Subcutaneous abdominal adipose tissue (tissue), 5 donors: ENCODE measurements at regions not wholly inside any gene's neighbourhood (a gene's known extent, or its start where the extent isn't known, plus 50 kb on each side); places are given as distances from the start of the nearest gene placed in this dataset.

ENCODE experiments used
- H3K27ac ChIP-seq: one replicate; pipeline ENCODE4 v1.7.0; 2013; ENCODE audit warnings: low read depth, mild to moderate bottlenecking, inconsistent platforms, low read length, moderate library complexity
- H3K27me3 ChIP-seq, 5 donors: one replicate each; pipeline ENCODE4 v1.7.0; 2013; ENCODE audit warnings: low read length in 5 of 5, inconsistent platforms in 1 of 5; ENCODE audit not compliant: control insufficient read depth in 5 of 5, insufficient read depth in 4 of 5
- H3K36me3 ChIP-seq, 5 donors: one replicate each; pipeline ENCODE4 v1.7.0; 2013; ENCODE audit warnings: low read length in 5 of 5; ENCODE audit not compliant: control insufficient read depth in 5 of 5, insufficient read depth in 5 of 5
- H3K4me1 ChIP-seq, 5 donors: one replicate each; pipeline ENCODE4 v1.7.0; 2013; ENCODE audit warnings: low read length in 5 of 5, mild to moderate bottlenecking in 3 of 5, moderate library complexity in 1 of 5; ENCODE audit not compliant: control insufficient read depth in 5 of 5, insufficient read depth in 5 of 5
- H3K4me3 ChIP-seq, 5 donors: one replicate each; pipeline ENCODE4 v1.7.0; 2013; ENCODE audit warnings: low read length in 5 of 5, low read depth in 1 of 5
- H3K9ac ChIP-seq, 5 donors: one replicate each; pipeline ENCODE4 v1.7.0; 2013; ENCODE audit warnings: low read length in 5 of 5, mild to moderate bottlenecking in 4 of 5, moderate library complexity in 3 of 5
- H3K9me3 ChIP-seq, 5 donors: one replicate each; pipeline ENCODE4 v1.7.0; 2013; ENCODE audit warnings: low read length in 5 of 5; ENCODE audit not compliant: control insufficient read depth in 5 of 5
- donor health status: healthy.
- donor health status: healthy.
- donor health status: healthy.
- donor health status: healthy.
- donor health status: healthy.

GRCh38 chr3:102170545-102170944 lies 264.3 kb upstream of the ZPLD1 start:
- H3K9ac ChIP-seq: no peak overlapping the region
- no peaks in the 10 kb centered on the region for H3K9me3 ChIP-seq
- no peak overlapping the region for H3K27ac ChIP-seq
- no peak overlapping the region for H3K4me3 ChIP-seq
- H3K27me3 ChIP-seq: no peaks in the 10 kb centered on the region
- H3K36me3 ChIP-seq: no peaks in the 10 kb centered on the region
- peaks cover 0 to 2% (median 0%) of the 10 kb centered on the region in 5 donors for H3K4me1 ChIP-seq

- H3K4me1 ChIP-seq: peaks cover 0 to 7% (median 3%) of the 10 kb centered on the region in 5 donors
- H3K4me3 ChIP-seq: no peak overlapping the region
- H3K27me3 ChIP-seq: no peaks in the 10 kb centered on the region
- H3K9ac ChIP-seq: no peak overlapping the region
- no peaks in the 10 kb centered on the region for H3K36me3 ChIP-seq
- no peak overlapping the region for H3K27ac ChIP-seq
- no peaks in the 10 kb centered on the region for H3K9me3 ChIP-seq
These were observed 260.5 kb upstream of the ZPLD1 start for GRCh38 chr3:102174312-102174712.

- Histone ChIP-seq H3K9ac (no peak overlapping the region), H3K27ac (no peak overlapping the region), H3K9me3 (no peaks in the 10 kb centered on the region), H3K36me3 (no peaks in the 10 kb centered on the region), H3K4me1 (peaks cover 0 to 13% (median 8%) of the 10 kb centered on the region in 5 donors), H3K4me3 (no peak overlapping the region), H3K27me3 (no peaks in the 10 kb centered on the region)
These were observed 259.9 kb upstream of the ZPLD1 start for GRCh38 chr3:102174832-102175374.

GRCh38 chr3:102176333-102177050 lies 258.3 kb upstream of the ZPLD1 start:
- peaks cover 6 to 29% (median 19%) of the 10 kb centered on the region in 5 donors for H3K4me1 ChIP-seq
- H3K27ac ChIP-seq: no peak overlapping the region
- no peak overlapping the region for H3K9ac ChIP-seq
- no peaks in the 10 kb centered on the region for H3K27me3 ChIP-seq
- H3K9me3 ChIP-seq: no peaks in the 10 kb centered on the region
- H3K36me3 ChIP-seq: no peaks in the 10 kb centered on the region
- H3K4me3 ChIP-seq: no peak overlapping the region

GRCh38 chr3:102177075-102177755 lies 257.6 kb upstream of the ZPLD1 start:
- Histone ChIP-seq H3K4me1 (peaks cover 7 to 36% (median 27%) of the 10 kb centered on the region in 5 donors), H3K27me3 (no peaks in the 10 kb centered on the region), H3K9me3 (no peaks in the 10 kb centered on the region), H3K4me3 (no peak overlapping the region), H3K9ac (no peak overlapping the region), H3K36me3 (no peaks in the 10 kb centered on the region), H3K27ac (no peak overlapping the region)

- Histone ChIP-seq H3K4me1 (peaks cover 7 to 44% (median 31%) of the 10 kb centered on the region in 5 donors), H3K36me3 (no peaks in the 10 kb centered on the region), H3K27ac (peak overlapping the region; percentile 92), H3K9me3 (no peaks in the 10 kb centered on the region), H3K9ac (no peak overlapping the region), H3K27me3 (no peaks in the 10 kb centered on the region), H3K4me3 (no peak overlapping the region)
These were observed 256.0 kb upstream of the ZPLD1 start for GRCh38 chr3:102178817-102179216.

- Histone ChIP-seq H3K27ac (peak overlapping the region; percentile 92), H3K9ac (peak overlapping the region in 3 of 5 donors; percentile 20 to 72 (median 43)), H3K4me3 (peak overlapping the region in 1 of 5 donors; percentile 36), H3K36me3 (no peaks in the 10 kb centered on the region), H3K4me1 (peaks cover 7 to 44% (median 31%) of the 10 kb centered on the region in 5 donors), H3K9me3 (no peaks in the 10 kb centered on the region), H3K27me3 (no peaks in the 10 kb centered on the region)
These were observed 255.3 kb upstream of the ZPLD1 start for GRCh38 chr3:102179326-102180177.

GRCh38 chr3:102180280-102180931 lies 254.4 kb upstream of the ZPLD1 start:
- H3K27me3 ChIP-seq: no peaks in the 10 kb centered on the region
- H3K27ac ChIP-seq: peak overlapping the region; percentile 92
- no peaks in the 10 kb centered on the region for H3K36me3 ChIP-seq
- H3K9ac ChIP-seq: peak overlapping the region in 4 of 5 donors; percentile 45 to 85 (median 62)
- peak overlapping the region in 2 of 5 donors; percentile 25 to 36 for H3K4me3 ChIP-seq
- H3K4me1 ChIP-seq: peaks cover 7 to 44% (median 31%) of the 10 kb centered on the region in 5 donors
- no peaks in the 10 kb centered on the region for H3K9me3 ChIP-seq

GRCh38 chr3:102181175-102181920 lies 253.5 kb upstream of the ZPLD1 start:
- Histone ChIP-seq H3K4me3 (no peak overlapping the region), H3K4me1 (peaks cover 7 to 44% (median 31%) of the 10 kb centered on the region in 5 donors), H3K36me3 (no peaks in the 10 kb centered on the region), H3K9me3 (no peaks in the 10 kb centered on the region), H3K27me3 (no peaks in the 10 kb centered on the region), H3K27ac (peak overlapping the region; percentile 92), H3K9ac (peak overlapping the region; percentile 44 to 85 (median 51))
